GM12891 (cell line): ENCODE measurements at regions not wholly inside any gene's neighbourhood (a gene's known extent, or its start where the extent isn't known, plus 50 kb on each side); places are given as distances from the start of the nearest gene placed in this dataset.

Experiments
- PAX5 ChIP-seq: IDR thresholded peaks from 2 replicates; pipeline ENCODE4 v1.6.1; 2011; ENCODE audit warnings: low read length, moderate library complexity, mild to moderate bottlenecking; ENCODE audit not compliant: insufficient read depth, severe bottlenecking
- POLR2A ChIP-seq: IDR thresholded peaks from 2 replicates; pipeline ENCODE4 v1.6.1; 2011; ENCODE audit warnings: low read depth, low read length, control low read depth
- POLR2AphosphoS5 ChIP-seq: IDR thresholded peaks from 2 replicates; pipeline ENCODE4 v1.6.1; 2011; ENCODE audit warnings: low read depth, low read length, control low read depth
- SPI1 ChIP-seq: IDR thresholded peaks from 2 replicates; pipeline ENCODE4 v1.6.1; 2011; ENCODE audit warnings: low read depth, low read length, control low read depth
- TAF1 ChIP-seq: IDR thresholded peaks from 2 replicates; pipeline ENCODE4 v1.6.1; 2011; ENCODE audit warnings: low read depth, low read length, control low read depth

- TF ChIP-seq POLR2AphosphoS5: no peak
- no peak for TF ChIP-seq TAF1
- TF ChIP-seq SPI1: no peak
- no peak for TF ChIP-seq POLR2A
- TF ChIP-seq PAX5: no peak
These were observed 399.8 kb upstream of the ST6GAL2 start for GRCh38 chr2:107285621-107286299.
